ENCODE measurements at regions not wholly inside any gene's neighbourhood (a gene's known extent, or its start where the extent isn't known, plus 50 kb on each side); places are given as distances from the start of the nearest gene placed in this dataset.
A peak's percentile ranks its signal among the peaks of the same experiment; 100 is the strongest.

DNA sequence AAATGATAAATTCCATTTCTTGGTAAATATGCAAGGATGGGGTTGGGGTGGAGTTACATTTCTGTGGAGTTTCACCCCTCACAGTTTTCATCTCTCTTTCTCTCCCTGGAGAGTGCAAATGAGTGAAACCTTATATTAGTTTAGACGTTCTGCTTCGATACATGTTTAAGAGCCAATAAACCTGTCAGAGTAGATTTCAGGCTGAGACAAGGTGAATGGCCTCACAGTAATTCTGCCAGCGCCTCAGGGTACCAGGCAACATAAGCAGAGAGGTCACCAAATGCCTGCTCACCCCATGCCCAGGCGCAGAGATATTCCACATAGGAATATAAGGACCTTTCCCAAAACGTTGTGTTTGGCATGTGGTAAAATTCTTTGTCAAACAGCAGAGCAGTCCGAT is 154.9 kb upstream of the VLDLR start:
- DNase-seq (ENCODE audit: low read depth) = no peak
- TF ChIP-seq CTCF (conservative IDR thresholded peaks at IDR 0.05; ENCODE audit: control insufficient read depth, insufficient read depth, low read depth, low read length) = no peak
- no peak overlapping the region for H3K4me3 ChIP-seq (ENCODE audit: control insufficient read depth, low read depth, low read length)

DNA sequence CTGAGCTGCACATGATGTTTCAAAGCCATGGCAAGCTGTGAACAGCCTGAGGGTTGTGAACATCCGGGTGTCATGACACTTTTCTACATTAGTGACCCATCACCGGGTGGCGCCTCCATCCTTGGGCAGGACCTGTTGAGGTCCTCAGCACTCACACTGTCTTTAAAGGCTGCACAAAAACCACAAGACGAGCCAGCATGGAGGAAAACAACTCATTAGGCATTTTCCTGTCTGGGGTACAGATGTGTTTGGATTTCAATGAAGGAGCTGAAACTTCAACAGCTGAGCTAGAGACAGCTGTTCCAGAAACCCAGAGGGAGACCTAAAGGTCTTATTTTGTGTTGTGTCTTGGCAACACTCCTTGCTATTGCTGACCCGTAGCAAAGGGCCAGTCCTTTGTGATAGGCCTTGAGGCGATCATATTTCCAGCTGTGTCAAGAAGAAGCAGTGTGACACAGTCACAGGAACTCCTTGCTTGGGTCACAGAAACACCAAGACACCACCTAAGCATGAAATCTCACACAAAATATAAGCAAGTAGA is 151.8 kb upstream of the VLDLR start:
- DNase-seq (ENCODE audit: low read depth) = peak; percentile 54
- TF ChIP-seq CTCF (conservative IDR thresholded peaks at IDR 0.05; ENCODE audit: control insufficient read depth, insufficient read depth, low read depth, low read length) = peak; percentile 21
- H3K4me3 ChIP-seq (ENCODE audit: control insufficient read depth, low read depth, low read length) = no peak overlapping the region

- no peak for TF ChIP-seq CTCF (conservative IDR thresholded peaks at IDR 0.05; ENCODE audit: control insufficient read depth, insufficient read depth, low read depth, low read length)
- DNase-seq (ENCODE audit: low read depth) = no peak
- no peak overlapping the region for H3K4me3 ChIP-seq (ENCODE audit: control insufficient read depth, low read depth, low read length)
Measured at GRCh38 chr9:2473681-2474080, 147.9 kb upstream of the VLDLR start.

GRCh38 chr9:2477755-2478154 is 143.8 kb upstream of the VLDLR start:
- H3K4me3 ChIP-seq (ENCODE audit: control insufficient read depth, low read depth, low read length) = no peak overlapping the region
- DNase-seq (ENCODE audit: low read depth) = no peak
- TF ChIP-seq CTCF (conservative IDR thresholded peaks at IDR 0.05; ENCODE audit: control insufficient read depth, insufficient read depth, low read depth, low read length) = no peak

GRCh38 chr9:2478421-2478820 is 143.2 kb upstream of the VLDLR start:
- TF ChIP-seq CTCF (conservative IDR thresholded peaks at IDR 0.05; ENCODE audit: control insufficient read depth, insufficient read depth, low read depth, low read length) = no peak

GRCh38 chr9:2479056-2479565 is 142.5 kb upstream of the VLDLR start:
- no peak overlapping the region for H3K4me3 ChIP-seq (ENCODE audit: control insufficient read depth, low read depth, low read length)
- no peak for TF ChIP-seq CTCF (conservative IDR thresholded peaks at IDR 0.05; ENCODE audit: control insufficient read depth, insufficient read depth, low read depth, low read length)
- DNase-seq (ENCODE audit: low read depth) = no peak

More at GRCh38 chr9:2478421-2478820, 143.2 kb upstream of the VLDLR start:
- no peak overlapping the region for H3K4me3 ChIP-seq (ENCODE audit: control insufficient read depth, low read depth, low read length)
- DNase-seq (ENCODE audit: low read depth) = no peak
